Mammary epithelial cell (primary cell): ENCODE measurements at regions not wholly inside any gene's neighbourhood (a gene's known extent, or its start where the extent isn't known, plus 50 kb on each side); places are given as distances from the start of the nearest gene placed in this dataset.

ENCODE experiments used
- EZH2 ChIP-seq: IDR thresholded peaks from 2 replicates; pipeline ENCODE4 v1.6.1; 2012; ENCODE audit warnings: low read length, inconsistent platforms, borderline replicate concordance
- TF ChIP-seq, protein P1 (sequence below), 2 donors: IDR thresholded peaks in 1 of 2; conservative IDR thresholded peaks in 1 of 2; 2 replicates each; pipeline ENCODE4 v1.5.1; 2011 to 2012; ENCODE audit warnings: inconsistent platforms in 2 of 2, low read length in 2 of 2, mild to moderate bottlenecking in 2 of 2, control low read depth in 1 of 2, low read depth in 1 of 2; ENCODE audit not compliant: insufficient read depth in 1 of 2; ENCODE audit errors: extremely low read depth in 1 of 2

DNA sequence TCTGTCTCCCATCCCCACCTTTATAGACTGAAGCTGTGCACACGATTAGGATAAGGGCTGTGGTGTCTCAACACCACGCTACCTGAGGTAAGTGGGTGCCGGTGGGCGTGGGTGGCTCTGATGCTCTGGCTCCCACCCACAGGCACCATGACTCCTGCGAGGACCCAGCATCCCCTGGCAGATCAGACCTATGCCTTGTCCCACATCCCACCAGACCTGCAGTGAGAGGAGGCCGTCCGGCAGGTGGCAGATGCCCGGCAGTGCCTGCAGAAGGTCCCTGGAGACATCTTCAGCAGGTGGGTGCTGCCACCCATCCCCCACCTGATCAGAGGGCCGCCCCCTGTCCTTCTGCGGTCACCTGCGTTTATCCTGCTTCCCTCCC lies 104.4 kb upstream of the PRB2 start:
- TF ChIP-seq, protein P1, sequence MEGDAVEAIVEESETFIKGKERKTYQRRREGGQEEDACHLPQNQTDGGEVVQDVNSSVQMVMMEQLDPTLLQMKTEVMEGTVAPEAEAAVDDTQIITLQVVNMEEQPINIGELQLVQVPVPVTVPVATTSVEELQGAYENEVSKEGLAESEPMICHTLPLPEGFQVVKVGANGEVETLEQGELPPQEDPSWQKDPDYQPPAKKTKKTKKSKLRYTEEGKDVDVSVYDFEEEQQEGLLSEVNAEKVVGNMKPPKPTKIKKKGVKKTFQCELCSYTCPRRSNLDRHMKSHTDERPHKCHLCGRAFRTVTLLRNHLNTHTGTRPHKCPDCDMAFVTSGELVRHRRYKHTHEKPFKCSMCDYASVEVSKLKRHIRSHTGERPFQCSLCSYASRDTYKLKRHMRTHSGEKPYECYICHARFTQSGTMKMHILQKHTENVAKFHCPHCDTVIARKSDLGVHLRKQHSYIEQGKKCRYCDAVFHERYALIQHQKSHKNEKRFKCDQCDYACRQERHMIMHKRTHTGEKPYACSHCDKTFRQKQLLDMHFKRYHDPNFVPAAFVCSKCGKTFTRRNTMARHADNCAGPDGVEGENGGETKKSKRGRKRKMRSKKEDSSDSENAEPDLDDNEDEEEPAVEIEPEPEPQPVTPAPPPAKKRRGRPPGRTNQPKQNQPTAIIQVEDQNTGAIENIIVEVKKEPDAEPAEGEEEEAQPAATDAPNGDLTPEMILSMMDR (conservative IDR thresholded peaks at IDR 0.05 in 1 of 2, IDR thresholded peaks at IDR 0.05 in 1 of 2; ENCODE audit: extremely low read depth in 1 of 2, insufficient read depth in 1 of 2, low read depth in 1 of 2, low read length in 2 of 2): no peak
- no peak for TF ChIP-seq EZH2
